Tibial artery (tissue), 4 donors: ENCODE measurements at regions not wholly inside any gene's neighbourhood (a gene's known extent, or its start where the extent isn't known, plus 50 kb on each side); places are given as distances from the start of the nearest gene placed in this dataset.

Source experiments
- DNase-seq, 2 donors: peaks; one replicate each; pipeline ENCODE4 v3.0.0-alpha.2; 2019
- H3K27ac ChIP-seq, 2 donors: fragments of 200-600 bp; sonication (generic) in 1 of 2; 1 replicate in 1 of 2; 2 replicates in 1 of 2; pipeline ENCODE4 v1.5.1; 2018 to 2019; ENCODE audit warnings: mild to moderate bottlenecking in 1 of 2
- H3K27me3 ChIP-seq, 2 donors: fragments of 200-600 bp; sonication (generic) in 1 of 2; one replicate each; pipeline versions ENCODE4 v1.5.1 to v1.6.0; 2016 to 2019
- H3K36me3 ChIP-seq, 3 donors: fragments of 200-600 bp; sonication (generic) in 2 of 3; one replicate each; pipeline ENCODE4 v1.5.1; 2016 to 2019; ENCODE audit warnings: mild to moderate bottlenecking in 2 of 3
- H3K4me1 ChIP-seq, 4 donors: fragments of 200-600 bp; sonication (generic) in 2 of 4; 1 replicate in 3 of 4; 2 replicates in 1 of 4; pipeline ENCODE4 v1.5.1; 2016 to 2019
- H3K4me3 ChIP-seq, 2 donors: fragments of 200-600 bp; sonication (generic) in 1 of 2; 1 replicate in 1 of 2; 2 replicates in 1 of 2; pipeline ENCODE4 v1.5.1; 2018 to 2019; ENCODE audit warnings: mild to moderate bottlenecking in 2 of 2
- H3K9me3 ChIP-seq, 3 donors: fragments of 200-600 bp; sonication (generic) in 1 of 3; one replicate each; pipeline ENCODE4 v1.5.1; 2016 to 2019
- intact Hi-C: fragments of 100-400 bp; cut with DNase I; formaldehyde crosslinking; loops from one replicate; pipeline ENCODE4 v1.15.0; 2023; ENCODE audit warnings: low total_unique reads
- TF ChIP-seq, protein P1 (sequence below), 2 experiments: fragments of 200-600 bp in 1 of 2; fragments of 450-650 bp in 1 of 2; IDR thresholded peaks; one replicate each; pipeline ENCODE4 v1.5.1; 2017 to 2019; ENCODE audit warnings: antibody characterized with exemption in 2 of 2, mild to moderate bottlenecking in 1 of 2, moderate library complexity in 1 of 2

DNA sequence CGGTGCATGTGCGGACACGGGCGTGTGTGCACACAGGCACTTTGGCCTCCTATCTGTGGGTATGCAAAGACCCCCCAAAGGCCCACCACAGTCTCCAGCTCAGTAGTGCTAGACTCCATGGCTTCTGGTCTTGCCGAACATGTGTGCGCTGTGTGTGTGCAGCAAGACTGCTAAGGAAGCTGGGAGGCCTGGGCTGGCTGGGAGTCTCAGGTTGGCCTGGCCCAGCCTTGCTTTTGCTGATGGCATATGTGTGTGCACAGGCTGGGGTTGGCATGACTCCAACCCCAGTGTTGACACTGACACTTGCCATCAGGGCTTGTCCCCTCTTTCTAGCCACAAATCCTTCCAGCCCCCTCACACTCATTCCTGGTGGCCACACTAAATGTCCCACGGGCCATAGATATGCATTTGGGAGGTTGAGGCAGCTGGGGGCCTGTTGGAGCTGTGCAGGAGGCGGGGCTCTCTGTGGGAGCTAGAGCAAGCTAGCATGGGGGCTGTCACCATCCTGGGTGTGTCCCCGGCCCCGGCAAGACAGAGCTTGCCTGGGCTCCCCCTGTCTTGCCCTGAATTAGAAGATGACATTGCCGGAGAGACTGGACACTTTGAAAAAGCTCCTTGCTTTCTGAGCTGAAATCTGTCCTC, 60.9 kb upstream of the NECTIN1 start:
- DNase-seq, result peak in 1 of 2 donors; percentile 57
- intact Hi-C loops, result no loop called here

DNA sequence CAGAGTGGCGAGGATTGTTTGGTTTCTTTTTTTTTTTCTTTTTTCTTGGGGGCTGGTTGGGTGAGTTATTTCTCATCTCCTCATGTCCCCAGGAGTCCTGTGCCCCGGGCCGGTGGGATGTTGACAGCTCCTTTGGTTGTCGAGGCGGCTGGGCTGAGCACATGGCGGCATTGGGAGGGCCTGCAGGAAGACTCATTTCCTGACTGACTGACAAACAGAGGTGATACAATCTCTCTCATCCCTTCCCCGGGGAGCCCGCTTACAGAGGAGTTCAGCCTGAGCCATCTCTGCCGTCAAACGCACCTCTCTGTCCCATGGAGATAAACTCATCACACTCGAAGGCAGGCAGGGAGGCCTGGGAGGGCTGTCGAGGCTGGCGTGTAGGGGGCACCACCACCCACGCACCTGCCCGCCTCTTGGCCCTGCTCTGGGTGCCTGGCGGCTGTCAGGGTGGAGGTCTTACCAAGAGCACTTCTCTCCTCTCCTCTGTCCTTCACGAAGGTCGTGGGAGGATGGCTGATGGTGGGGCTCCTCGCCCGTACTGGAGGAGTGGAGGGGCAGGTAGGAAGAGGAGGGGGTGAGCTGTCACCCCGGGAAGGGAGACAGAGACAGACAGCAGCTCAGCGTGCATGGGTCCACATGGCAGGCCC, 60.0 kb upstream of the NECTIN1 start:
- DNase-seq, result peak in 1 of 2 donors; percentile 45
- H3K9me3 ChIP-seq, result peaks cover 0 to 8% (median 5%) of the 10 kb centered on the region in 3 donors
- H3K36me3 ChIP-seq, result no peaks in the 10 kb centered on the region
- H3K27me3 ChIP-seq, result no peaks in the 10 kb centered on the region
- TF ChIP-seq, protein P1, sequence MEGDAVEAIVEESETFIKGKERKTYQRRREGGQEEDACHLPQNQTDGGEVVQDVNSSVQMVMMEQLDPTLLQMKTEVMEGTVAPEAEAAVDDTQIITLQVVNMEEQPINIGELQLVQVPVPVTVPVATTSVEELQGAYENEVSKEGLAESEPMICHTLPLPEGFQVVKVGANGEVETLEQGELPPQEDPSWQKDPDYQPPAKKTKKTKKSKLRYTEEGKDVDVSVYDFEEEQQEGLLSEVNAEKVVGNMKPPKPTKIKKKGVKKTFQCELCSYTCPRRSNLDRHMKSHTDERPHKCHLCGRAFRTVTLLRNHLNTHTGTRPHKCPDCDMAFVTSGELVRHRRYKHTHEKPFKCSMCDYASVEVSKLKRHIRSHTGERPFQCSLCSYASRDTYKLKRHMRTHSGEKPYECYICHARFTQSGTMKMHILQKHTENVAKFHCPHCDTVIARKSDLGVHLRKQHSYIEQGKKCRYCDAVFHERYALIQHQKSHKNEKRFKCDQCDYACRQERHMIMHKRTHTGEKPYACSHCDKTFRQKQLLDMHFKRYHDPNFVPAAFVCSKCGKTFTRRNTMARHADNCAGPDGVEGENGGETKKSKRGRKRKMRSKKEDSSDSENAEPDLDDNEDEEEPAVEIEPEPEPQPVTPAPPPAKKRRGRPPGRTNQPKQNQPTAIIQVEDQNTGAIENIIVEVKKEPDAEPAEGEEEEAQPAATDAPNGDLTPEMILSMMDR (IDR thresholded peaks at IDR 0.05), result no peak
- H3K27ac ChIP-seq, result no peak overlapping the region
- H3K4me3 ChIP-seq, result no peak overlapping the region
- intact Hi-C loops, result no loop called here
- no peaks in the 10 kb centered on the region for H3K4me1 ChIP-seq

More for the DNA sequence above, 60.9 kb upstream of the NECTIN1 start:
- Histone ChIP-seq H3K36me3 (no peaks in the 10 kb centered on the region), H3K9me3 (no peaks in the 10 kb centered on the region), H3K4me3 (no peak overlapping the region), H3K4me1 (no peaks in the 10 kb centered on the region), H3K27ac (no peak overlapping the region), H3K27me3 (no peaks in the 10 kb centered on the region)
- TF ChIP-seq, protein P1 (IDR thresholded peaks at IDR 0.05), result no peak

DNA sequence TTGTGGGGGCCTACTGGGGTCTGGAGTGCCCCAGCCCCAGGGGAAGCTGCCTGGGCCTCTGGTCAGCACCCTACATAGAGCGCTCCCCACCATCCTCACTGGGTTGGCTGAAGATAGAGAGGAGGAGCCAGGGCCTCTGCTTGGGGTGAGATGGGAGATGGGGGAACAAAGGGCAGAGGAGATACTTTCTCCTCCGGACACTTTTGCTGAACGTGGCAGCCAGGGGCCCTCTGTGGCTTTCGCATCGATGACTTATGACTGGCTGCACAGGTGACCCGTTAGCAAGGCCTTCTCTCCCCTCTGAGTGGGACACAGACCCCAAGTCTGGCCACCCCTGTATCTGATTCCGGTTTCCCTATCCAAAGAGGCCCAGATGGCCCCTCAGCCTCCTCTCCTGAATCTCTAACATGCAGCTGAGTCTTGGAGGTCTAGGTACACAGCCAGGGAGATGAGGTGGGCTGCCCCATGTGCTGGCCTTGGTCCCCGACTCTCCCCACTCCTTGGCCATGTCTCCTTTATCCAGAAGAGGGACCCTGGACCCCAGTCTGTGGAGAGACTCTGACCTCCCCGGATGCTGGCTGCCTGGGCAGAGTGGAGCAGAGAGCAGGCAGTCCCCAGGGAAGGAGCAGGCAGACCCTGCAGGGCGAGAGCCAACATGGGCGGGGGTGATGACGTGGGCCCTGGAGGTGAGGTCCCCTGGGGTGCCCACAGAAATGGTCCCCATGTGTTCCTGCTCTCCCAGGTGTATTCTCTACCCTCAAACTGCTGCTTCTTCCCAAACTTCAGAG, 59.3 kb upstream of the NECTIN1 start:
- peaks cover 0 to 12% (median 5%) of the 10 kb centered on the region in 3 donors for H3K9me3 ChIP-seq
- no peak overlapping the region for H3K27ac ChIP-seq
- no peak overlapping the region for H3K4me3 ChIP-seq
- no peaks in the 10 kb centered on the region for H3K4me1 ChIP-seq
- peak in 1 of 2 donors; percentile 49 for DNase-seq
- intact Hi-C loops, result no loop called here
- TF ChIP-seq, protein P1 (IDR thresholded peaks at IDR 0.05), result no peak
- no peaks in the 10 kb centered on the region for H3K36me3 ChIP-seq
- no peaks in the 10 kb centered on the region for H3K27me3 ChIP-seq

DNA sequence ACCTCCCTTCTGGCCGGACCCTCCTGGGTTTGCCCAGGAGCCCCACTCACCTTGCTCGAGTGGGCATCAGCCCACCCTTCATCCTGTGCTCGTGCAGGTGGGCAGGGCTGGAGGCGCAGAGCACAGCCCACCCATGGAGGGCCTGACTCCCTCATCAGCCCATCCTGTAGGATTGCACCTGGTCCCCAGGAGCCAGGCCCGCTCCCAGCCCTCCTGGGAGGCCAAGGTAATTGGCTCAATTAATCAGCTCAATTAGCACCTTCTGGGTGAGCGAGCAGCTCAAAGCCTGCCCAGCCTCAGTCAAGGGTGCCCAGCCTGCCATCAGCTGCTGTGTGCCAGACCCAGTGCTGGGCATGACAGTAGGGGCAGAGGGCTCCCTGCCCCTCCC, 58.1 kb upstream of the NECTIN1 start:
- no peak overlapping the region for H3K4me3 ChIP-seq
- intact Hi-C loops, result no loop called here
- DNase-seq, result no peak
- no peaks in the 10 kb centered on the region for H3K27me3 ChIP-seq
- H3K36me3 ChIP-seq, result no peaks in the 10 kb centered on the region
- H3K9me3 ChIP-seq, result peaks cover 0 to 12% (median 5%) of the 10 kb centered on the region in 3 donors
- H3K27ac ChIP-seq, result no peak overlapping the region
- TF ChIP-seq, protein P1 (IDR thresholded peaks at IDR 0.05), result no peak
- peaks cover 0 to 7% (median 2%) of the 10 kb centered on the region in 4 donors for H3K4me1 ChIP-seq

DNA sequence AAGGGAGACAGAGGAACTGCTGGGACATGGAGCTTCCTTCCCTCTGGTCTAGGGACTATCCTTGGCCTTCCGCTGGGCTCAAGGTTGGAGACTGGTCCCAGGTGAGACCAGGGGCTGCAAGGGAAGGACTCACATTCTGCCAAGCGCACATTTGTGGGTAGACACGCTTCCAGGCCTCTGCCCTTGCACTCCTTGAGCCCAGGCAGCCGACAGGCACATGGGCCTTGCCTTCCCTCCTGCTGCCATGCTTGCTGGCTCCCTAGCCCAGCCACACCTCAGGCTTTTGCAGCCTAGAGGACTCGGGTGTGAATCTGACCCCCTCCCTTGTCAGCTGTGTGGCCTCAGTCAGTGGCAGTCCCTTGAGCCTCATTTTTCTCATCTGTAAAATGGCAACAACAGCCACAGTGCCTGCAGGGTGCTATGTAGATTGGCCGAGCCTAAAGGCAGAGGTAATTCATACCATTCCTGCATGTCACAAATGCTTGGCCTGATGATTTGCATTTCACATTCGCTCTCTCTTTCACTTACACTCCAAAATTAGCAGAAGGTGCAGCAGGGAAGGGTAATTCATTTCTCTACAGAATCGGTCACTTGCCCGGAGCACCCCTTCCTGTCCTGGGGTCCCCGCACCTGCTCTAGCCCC, 57.6 kb upstream of the NECTIN1 start:
- no peak overlapping the region for H3K4me3 ChIP-seq
- no peak for DNase-seq
- no peak overlapping the region for H3K27ac ChIP-seq
- H3K27me3 ChIP-seq, result no peaks in the 10 kb centered on the region
- H3K9me3 ChIP-seq, result peaks cover 0 to 12% (median 5%) of the 10 kb centered on the region in 3 donors
- peaks cover 0 to 7% (median 2%) of the 10 kb centered on the region in 4 donors for H3K4me1 ChIP-seq
- TF ChIP-seq, protein P1 (IDR thresholded peaks at IDR 0.05), result no peak
- intact Hi-C loops, result no loop called here
- H3K36me3 ChIP-seq, result no peaks in the 10 kb centered on the region
